Spinal cord (tissue), 9 donors: ENCODE measurements at regions not wholly inside any gene's neighbourhood (a gene's known extent, or its start where the extent isn't known, plus 50 kb on each side); places are given as distances from the start of the nearest gene placed in this dataset.
"Not testable (repeated sequence)": the region's sequence is repeated elsewhere in the genome, so short reads cannot be mapped to it uniquely, and the experiment has no call there.

Source experiments
- DNase-seq, 6 donors: peaks; one replicate each; pipeline versions ENCODE4 v3.0.0 to v3.0.0-alpha.2; 2013 to 2015; ENCODE audit warnings: low spot score in 6 of 6, low read depth in 4 of 6
- H3K27ac ChIP-seq: one replicate; pipeline ENCODE4 v1.5.1; 2013; ENCODE audit warnings: low read depth, low read length, control low read depth
- H3K27me3 ChIP-seq: one replicate; pipeline ENCODE4 v1.6.1; 2013; ENCODE audit warnings: low read length; ENCODE audit not compliant: control insufficient read depth, insufficient read depth
- H3K36me3 ChIP-seq: one replicate; pipeline ENCODE4 v1.6.1; 2013; ENCODE audit warnings: low read length; ENCODE audit not compliant: control insufficient read depth, insufficient read depth
- H3K4me1 ChIP-seq: one replicate; pipeline ENCODE4 v1.6.1; 2013; ENCODE audit warnings: low read length; ENCODE audit not compliant: control insufficient read depth, insufficient read depth
- H3K4me3 ChIP-seq: one replicate; pipeline ENCODE4 v1.5.1; 2013; ENCODE audit warnings: low read depth, low read length, control low read depth
- H3K9me3 ChIP-seq: one replicate; pipeline ENCODE4 v1.6.1; 2013; ENCODE audit warnings: low read length; ENCODE audit not compliant: control insufficient read depth, insufficient read depth
- WGBS: methylation state at CpG from one replicate; pipeline ENCODE4 v1.1.5; 2013; ENCODE audit warnings: missing lambda C conversion rate; ENCODE audit not compliant: insufficient coverage; 5-methylcytosine and 5-hydroxymethylcytosine counted together
- donor health status: healthy.

DNA sequence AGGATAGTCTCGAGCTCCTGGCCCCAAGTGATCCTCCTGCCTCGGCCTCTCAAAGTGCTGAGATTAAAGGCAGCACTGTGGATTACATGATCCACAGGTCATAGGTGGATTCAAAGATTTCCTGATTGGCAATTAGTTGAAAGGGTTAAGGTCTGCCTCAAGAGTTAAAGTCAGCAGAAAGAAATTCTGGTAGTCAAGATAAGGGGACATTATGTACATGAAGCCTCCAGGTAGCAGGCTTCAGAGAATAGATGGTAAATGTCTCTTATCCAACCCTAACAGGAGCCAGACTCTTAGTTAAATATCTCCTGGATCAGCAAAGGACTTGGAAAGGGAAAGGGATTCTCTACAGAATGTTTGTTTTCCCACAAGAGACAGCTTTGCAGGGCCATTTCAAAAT, 93.7 kb downstream of the SKIDA1 start:
- H3K27me3 ChIP-seq = no peaks in the 10 kb centered on the region
- WGBS = 80% methylated on average over 2 of the region's 2 CpGs
- H3K9me3 ChIP-seq = no peaks in the 10 kb centered on the region
- H3K27ac ChIP-seq = no peak overlapping the region
- no peaks in the 10 kb centered on the region for H3K36me3 ChIP-seq
- no peak for DNase-seq
- H3K4me1 ChIP-seq = no peaks in the 10 kb centered on the region
- H3K4me3 ChIP-seq = no peak overlapping the region

- 79% methylated on average over 3 of the region's 6 CpGs for WGBS
- H3K9me3 ChIP-seq = no peaks in the 10 kb centered on the region
- DNase-seq = no peak
- H3K4me1 ChIP-seq = no peaks in the 10 kb centered on the region
- H3K4me3 ChIP-seq = no peak overlapping the region
- no peaks in the 10 kb centered on the region for H3K27me3 ChIP-seq
- H3K36me3 ChIP-seq = no peaks in the 10 kb centered on the region
- no peak overlapping the region for H3K27ac ChIP-seq
Observed at GRCh38 chr10:21427804-21428481, 97.5 kb downstream of the SKIDA1 start.

GRCh38 chr10:21424459-21424861, 101.0 kb downstream of the SKIDA1 start:
- H3K27me3 ChIP-seq = no peaks in the 10 kb centered on the region
- H3K36me3 ChIP-seq = no peaks in the 10 kb centered on the region
- H3K4me1 ChIP-seq = no peaks in the 10 kb centered on the region
- no peaks in the 10 kb centered on the region for H3K9me3 ChIP-seq
- H3K27ac ChIP-seq = no peak overlapping the region
- DNase-seq = no peak
- WGBS = no CpG with 5 or more reads among the region's 3 CpGs
- no peak overlapping the region for H3K4me3 ChIP-seq

DNA sequence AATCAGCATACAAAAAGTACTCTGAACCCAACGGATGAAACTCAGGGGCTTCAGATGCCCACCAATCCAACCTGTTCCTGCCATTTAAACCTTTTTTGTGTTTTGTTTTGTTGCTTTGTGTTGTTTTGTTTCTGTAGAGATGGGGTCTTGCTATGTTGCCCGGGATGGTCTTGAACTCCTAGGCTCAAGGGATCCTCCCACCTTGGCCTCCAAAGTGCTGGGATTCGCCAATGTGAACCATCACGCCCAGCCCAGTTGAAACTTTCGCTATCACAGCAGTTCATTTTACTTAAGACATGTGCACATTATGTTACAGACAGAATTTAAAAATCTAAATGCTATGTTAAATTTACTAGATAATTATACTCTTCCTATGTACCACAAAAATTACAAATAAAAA, 101.6 kb downstream of the SKIDA1 start:
- Histone ChIP-seq H3K9me3 (no peaks in the 10 kb centered on the region), H3K36me3 (no peaks in the 10 kb centered on the region), H3K4me1 (no peaks in the 10 kb centered on the region), H3K27ac (no peak overlapping the region), H3K27me3 (no peaks in the 10 kb centered on the region), H3K4me3 (no peak overlapping the region)
- DNase-seq = no peak
- WGBS = 86% methylated on average over 1 of the region's 5 CpGs

DNA sequence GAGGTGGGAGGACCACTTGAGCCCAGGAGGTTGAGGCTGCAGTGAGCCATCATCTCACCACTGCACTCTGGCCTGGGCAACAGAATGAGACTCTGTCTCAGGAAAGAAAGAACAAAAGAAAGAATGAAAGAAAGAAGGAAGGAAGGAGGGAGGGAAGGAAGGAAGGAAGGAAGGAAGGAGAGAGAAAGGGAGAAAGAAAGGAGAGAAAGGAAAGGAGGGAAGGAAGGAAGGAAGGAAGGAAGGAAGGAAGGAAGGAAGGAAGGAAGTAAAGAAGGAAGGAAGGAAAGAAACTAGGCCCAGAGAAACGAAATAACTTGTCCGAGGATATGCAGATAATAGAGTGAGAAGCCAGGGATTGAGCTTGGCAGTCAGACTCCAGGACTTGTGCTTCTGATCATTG, 102.1 kb downstream of the SKIDA1 start:
- no peak overlapping the region for H3K4me3 ChIP-seq
- WGBS = 100% methylated on average over 2 of the region's 2 CpGs
- DNase-seq = no peak
- no peak overlapping the region for H3K27ac ChIP-seq
- no peaks in the 10 kb centered on the region for H3K27me3 ChIP-seq
- H3K36me3 ChIP-seq = no peaks in the 10 kb centered on the region
- H3K9me3 ChIP-seq = no peaks in the 10 kb centered on the region
- H3K4me1 ChIP-seq = no peaks in the 10 kb centered on the region

DNA sequence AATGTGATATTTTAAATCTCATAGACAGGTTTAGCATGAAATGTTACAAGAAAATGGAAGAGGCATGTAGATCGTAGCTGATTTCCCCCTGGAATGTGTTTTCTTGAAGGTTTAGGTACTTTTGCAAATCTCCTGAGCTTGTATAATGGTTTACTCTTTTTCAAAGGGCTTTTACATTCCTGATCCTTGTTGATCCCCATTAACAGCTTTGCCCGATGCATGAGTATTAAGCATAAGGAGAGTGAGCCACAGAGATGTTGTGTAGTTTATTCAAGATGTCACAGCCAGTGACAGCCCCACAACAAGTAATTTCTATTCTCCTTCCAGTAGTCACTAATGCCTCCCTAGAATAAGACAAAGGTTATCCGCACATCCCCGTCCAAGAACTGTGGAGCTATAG, 103.7 kb downstream of the SKIDA1 start:
- Histone ChIP-seq H3K36me3 (no peaks in the 10 kb centered on the region), H3K9me3 (no peaks in the 10 kb centered on the region), H3K27me3 (no peaks in the 10 kb centered on the region), H3K4me1 (no peaks in the 10 kb centered on the region), H3K4me3 (no peak overlapping the region), H3K27ac (no peak overlapping the region)
- DNase-seq = no peak
- WGBS = no CpG with 5 or more reads among the region's 4 CpGs

GRCh38 chr10:21421016-21421415, 104.5 kb downstream of the SKIDA1 start:
- H3K4me1 ChIP-seq = no peaks in the 10 kb centered on the region
- H3K4me3 ChIP-seq = no peak overlapping the region
- H3K27ac ChIP-seq = no peak overlapping the region
- H3K36me3 ChIP-seq = no peaks in the 10 kb centered on the region
- DNase-seq = no peak
- H3K9me3 ChIP-seq = no peaks in the 10 kb centered on the region
- H3K27me3 ChIP-seq = no peaks in the 10 kb centered on the region
- WGBS = 80% methylated on average over 1 of the region's 2 CpGs

DNA sequence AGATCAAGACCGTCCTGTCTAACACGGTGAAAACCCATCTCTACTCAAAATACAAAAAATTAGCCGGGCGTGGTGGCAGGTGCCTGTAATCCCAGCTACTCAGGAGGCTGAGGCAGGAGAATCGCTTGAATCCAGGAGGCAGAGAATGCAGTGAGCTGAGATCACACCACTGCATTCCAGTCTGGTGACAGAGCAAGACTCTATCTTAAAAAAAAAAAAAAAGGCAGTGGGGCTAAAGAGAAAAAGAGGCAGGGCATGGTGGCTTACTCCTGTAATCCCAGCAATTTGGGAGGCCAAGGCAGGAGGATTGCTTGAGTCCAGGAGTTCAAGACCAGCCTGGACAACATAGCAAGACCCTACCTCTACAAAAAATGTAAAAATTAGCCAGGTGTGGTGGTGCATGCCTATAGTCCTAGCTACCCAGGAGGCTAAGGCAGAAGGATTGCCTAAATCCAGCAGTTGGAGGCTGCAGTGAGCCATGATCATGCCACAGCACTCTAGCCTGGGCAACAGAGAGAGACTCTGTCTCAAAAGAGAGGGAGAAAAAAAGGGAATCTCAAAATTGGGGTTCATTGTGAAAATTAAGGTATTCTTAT, 106.4 kb downstream of the SKIDA1 start:
- not testable (repeated sequence) for H3K4me3 ChIP-seq, H3K27ac ChIP-seq, H3K4me1 ChIP-seq, H3K9me3 ChIP-seq, H3K36me3 ChIP-seq, DNase-seq, H3K27me3 ChIP-seq
- 100% methylated on average over 3 of the region's 5 CpGs for WGBS

- Histone ChIP-seq H3K4me1 (no peaks in the 10 kb centered on the region), H3K9me3 (no peaks in the 10 kb centered on the region), H3K27ac (no peak overlapping the region), H3K4me3 (no peak overlapping the region), H3K36me3 (no peaks in the 10 kb centered on the region), H3K27me3 (no peaks in the 10 kb centered on the region)
- no peak for DNase-seq
- WGBS = no CpG with 5 or more reads among the region's 6 CpGs
Observed at GRCh38 chr10:21417172-21417712, 108.2 kb downstream of the SKIDA1 start.

DNA sequence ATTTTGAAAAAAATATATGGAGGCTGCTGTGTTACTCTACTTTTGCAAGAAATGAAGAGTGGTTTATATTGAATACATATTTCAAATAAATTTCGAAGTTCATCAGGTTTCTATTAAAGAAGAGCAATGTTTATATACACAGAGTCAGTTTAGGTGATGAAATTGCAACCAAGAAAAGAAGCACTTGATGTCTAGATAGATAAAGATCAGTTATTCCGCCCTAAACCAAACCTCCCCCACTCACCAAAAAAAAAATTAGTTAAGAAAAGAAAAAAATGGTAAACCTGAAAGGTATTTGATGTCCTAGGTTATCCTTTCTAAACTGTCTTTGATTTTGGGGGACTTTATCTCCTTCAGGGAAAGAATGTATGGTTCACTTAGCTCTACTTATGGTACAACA, 111.8 kb downstream of the SKIDA1 start:
- Histone ChIP-seq H3K27ac (no peak overlapping the region), H3K4me3 (no peak overlapping the region), H3K27me3 (no peaks in the 10 kb centered on the region), H3K36me3 (no peaks in the 10 kb centered on the region), H3K9me3 (no peaks in the 10 kb centered on the region), H3K4me1 (no peaks in the 10 kb centered on the region)
- WGBS = no CpG with 5 or more reads among the region's 2 CpGs
- no peak for DNase-seq
